GM13977 (cell line): ENCODE measurements at regions not wholly inside any gene's neighbourhood (a gene's known extent, or its start where the extent isn't known, plus 50 kb on each side); places are given as distances from the start of the nearest gene placed in this dataset.

Experiments
- DNase-seq: peaks from one replicate; pipeline ENCODE4 v3.0.0; 2012; ENCODE audit warnings: low spot score
- in situ Hi-C: fragments of 300-500 bp; cut with MboI; formaldehyde crosslinking; loops from one replicate; pipeline ENCODE4 v1.12.0; 2022; ENCODE audit warnings: low sequenced_read_pairs, low pct_unique_long_range_greater_than_20kb, mixed read lengths, inconsistent platforms; ENCODE audit not compliant: unreplicated experiment
- TF ChIP-seq, protein P1 (sequence below): IDR thresholded peaks from 2 replicates; pipeline ENCODE4 v1.5.1; 2012; ENCODE audit warnings: mild to moderate bottlenecking, control low read depth; ENCODE audit not compliant: insufficient read depth; ENCODE audit errors: extremely low read depth, missing control alignments

- TF ChIP-seq, protein P1, sequence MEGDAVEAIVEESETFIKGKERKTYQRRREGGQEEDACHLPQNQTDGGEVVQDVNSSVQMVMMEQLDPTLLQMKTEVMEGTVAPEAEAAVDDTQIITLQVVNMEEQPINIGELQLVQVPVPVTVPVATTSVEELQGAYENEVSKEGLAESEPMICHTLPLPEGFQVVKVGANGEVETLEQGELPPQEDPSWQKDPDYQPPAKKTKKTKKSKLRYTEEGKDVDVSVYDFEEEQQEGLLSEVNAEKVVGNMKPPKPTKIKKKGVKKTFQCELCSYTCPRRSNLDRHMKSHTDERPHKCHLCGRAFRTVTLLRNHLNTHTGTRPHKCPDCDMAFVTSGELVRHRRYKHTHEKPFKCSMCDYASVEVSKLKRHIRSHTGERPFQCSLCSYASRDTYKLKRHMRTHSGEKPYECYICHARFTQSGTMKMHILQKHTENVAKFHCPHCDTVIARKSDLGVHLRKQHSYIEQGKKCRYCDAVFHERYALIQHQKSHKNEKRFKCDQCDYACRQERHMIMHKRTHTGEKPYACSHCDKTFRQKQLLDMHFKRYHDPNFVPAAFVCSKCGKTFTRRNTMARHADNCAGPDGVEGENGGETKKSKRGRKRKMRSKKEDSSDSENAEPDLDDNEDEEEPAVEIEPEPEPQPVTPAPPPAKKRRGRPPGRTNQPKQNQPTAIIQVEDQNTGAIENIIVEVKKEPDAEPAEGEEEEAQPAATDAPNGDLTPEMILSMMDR: no peak
- no peak for DNase-seq
- in situ Hi-C loops: no loop called here
These were observed 321.1 kb downstream of the SATB2 start for GRCh38 chr2:199136681-199137080.

DNA sequence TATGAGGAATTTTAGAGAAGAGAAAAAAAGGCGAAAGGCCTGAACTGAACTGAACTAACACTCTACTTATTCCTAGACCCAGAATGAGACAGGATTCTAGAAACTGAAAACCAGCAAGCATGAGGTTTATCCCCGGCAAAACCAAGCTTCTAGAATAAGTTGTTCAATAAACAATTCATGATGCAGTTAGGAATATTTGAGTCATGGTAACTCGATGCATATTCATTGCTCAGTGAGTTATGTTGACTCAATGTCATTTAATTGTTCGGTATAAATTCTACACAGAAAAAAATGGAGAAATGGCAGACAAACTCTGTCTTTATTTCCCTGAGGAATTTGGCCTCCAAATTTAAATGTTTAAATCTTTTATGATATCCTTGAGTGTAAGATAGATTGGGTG is 321.5 kb downstream of the SATB2 start:
- in situ Hi-C loops: no loop called here
- no peak for DNase-seq
- TF ChIP-seq, protein P1: no peak

DNA sequence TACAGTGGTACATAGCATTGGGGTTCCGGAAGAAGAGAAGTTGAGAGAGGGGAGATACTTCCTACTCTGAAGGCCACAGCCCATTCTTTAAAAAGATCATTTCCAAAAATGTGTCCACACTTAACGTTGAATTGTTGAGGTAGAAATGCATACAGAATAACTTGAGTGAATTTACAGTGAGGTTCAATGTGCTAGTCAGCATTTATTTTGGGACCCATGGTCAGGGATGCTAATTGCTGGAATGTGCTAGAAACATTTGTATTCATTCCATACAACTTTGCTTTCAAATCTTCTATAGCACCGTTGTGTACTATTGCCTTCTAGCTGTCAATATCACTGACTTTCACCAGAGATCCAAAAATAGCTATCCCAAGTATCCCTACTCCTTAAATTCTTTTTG is 325.9 kb downstream of the SATB2 start:
- TF ChIP-seq, protein P1: no peak
- in situ Hi-C loops: no loop called here
- DNase-seq: no peak

GRCh38 chr2:199131136-199131655 is 326.5 kb downstream of the SATB2 start:
- TF ChIP-seq, protein P1: no peak
- in situ Hi-C loops: no loop called here
- DNase-seq: no peak

DNA sequence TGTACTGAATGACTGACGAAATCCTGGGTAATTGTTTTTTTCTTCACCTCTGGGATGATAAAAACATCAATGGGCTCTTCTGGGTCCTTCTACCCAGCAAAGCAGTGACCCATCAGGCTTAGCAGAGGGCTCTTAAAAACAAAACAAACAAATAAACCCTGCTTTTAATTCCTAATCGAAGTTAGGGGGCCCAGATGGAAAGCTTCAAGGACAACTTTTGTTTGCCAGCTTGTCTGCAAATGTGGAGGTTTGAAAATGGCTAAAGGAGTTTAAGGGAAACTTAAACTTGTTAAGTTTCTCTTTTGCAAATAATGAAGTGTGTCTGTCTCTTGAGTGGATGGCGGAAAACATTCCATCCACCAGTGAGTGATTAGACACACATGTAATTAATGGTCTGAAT is 327.2 kb downstream of the SATB2 start:
- TF ChIP-seq, protein P1: no peak
- in situ Hi-C loops: no loop called here
- no peak for DNase-seq

- TF ChIP-seq, protein P1: no peak
- DNase-seq: no peak
- in situ Hi-C loops: no loop called here
These were observed 329.1 kb downstream of the SATB2 start for GRCh38 chr2:199128476-199129229.
